GM18511 (cell line): ENCODE measurements at regions not wholly inside any gene's neighbourhood (a gene's known extent, or its start where the extent isn't known, plus 50 kb on each side); places are given as distances from the start of the nearest gene placed in this dataset.

Source experiments
- ATAC-seq: cut with Tn5 transposase; IDR thresholded peaks from one replicate; pipeline ENCODE4 v1.9.1; 2021; ENCODE audit warnings: mild to moderate bottlenecking, moderate library complexity; ENCODE audit not compliant: unreplicated experiment

DNA sequence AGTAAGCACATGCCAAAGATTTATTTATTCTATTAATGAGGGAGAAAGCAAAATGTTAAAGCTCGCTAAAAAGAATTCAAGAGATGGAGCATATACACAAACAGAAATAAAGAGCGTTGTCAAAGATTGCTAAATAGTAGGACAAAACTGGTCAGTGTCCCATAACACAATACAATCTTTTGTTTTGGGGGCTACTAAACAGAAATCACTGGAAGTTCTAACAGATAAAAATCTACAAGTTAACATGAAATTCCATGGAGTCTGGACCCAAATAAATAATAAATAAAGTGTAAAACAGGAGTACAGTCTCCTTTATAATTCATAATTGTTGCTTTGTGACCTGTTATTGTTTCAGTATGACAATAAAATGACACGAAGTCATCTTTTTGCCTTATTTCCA is 115.2 kb upstream of the CNTNAP4 start:
- no peak for ATAC-seq

DNA sequence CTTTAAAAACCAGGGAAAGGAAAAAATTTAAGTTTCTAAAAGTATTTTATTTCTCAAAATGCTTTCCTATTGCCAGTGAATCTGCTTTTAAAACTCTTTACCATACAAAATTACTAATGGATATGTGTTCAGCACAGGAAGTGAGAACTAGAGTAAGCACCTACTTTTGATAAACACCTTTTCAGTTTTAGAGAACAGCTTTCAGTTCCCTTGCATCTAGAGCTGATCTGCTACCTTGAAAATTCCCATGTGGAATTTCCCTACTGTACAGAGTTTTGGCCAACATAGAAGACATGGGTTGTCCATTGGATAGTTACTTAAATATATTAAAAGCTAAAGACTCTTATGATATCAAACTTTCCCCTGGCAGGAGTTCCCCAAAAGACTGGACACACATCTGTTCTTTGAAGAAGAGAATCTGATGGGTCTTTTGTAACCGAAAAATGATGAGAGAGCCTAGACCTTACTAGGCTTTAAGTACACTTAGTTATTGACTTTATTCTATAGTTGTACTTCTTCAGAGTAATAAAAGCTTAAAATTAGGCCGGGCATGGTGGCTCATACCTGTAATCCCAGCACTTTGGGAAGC is 112.1 kb upstream of the CNTNAP4 start:
- ATAC-seq = no peak

DNA sequence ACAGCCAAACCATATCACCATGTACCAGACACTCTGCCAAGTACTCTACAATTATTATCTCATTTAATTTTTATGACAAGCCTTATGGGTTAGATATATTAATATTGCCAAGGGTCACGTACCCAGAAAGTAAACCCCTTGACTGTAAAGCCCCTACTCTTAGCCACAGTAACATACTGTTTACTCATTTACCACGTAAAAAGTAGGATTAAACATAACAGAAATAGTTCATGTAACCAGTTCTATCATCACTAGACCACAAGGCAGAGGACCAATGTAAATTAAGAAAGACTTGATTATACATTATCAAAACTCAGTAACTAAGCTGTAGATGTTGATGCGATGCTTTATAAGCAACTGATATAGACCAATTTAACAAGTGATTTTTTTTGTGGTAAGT is 101.5 kb upstream of the CNTNAP4 start:
- peak; percentile 23 for ATAC-seq

DNA sequence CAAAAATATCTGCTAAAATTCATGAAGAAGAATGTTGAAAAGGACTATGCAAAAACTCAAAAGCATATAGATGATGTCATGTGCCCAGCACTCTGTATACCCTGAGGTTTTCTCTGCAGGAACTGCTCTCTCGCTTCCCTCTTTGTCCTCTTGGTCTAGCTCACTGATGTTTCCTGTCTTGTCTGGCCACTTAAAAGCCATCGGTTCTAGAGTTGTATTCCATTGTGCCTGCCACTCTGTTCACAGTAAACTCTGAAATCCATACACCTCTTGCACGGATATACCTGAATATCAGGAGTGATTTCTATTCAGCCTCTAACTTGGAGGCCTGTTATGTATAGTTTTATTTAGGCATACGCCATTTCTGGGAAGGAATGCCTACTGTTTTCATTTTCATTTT is 101.0 kb upstream of the CNTNAP4 start:
- peak; percentile 91 for ATAC-seq

DNA sequence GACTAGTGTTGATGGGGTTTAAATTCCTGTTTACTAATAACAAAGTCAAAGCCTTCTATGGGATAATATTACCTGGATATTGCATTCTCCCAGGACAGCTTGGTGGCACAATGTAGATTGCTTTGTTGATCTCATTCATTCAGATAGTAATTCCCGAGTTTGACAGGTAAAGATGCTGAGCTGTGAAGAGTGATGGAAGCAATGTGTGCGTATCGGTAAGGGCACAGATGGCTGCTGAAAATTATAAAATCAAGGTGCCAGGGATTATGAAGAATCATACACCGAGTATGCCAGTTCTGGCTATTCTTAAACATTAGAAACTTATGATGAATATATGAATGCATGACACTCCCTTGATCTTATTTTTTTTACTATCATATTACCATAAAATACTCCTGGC is 100.6 kb upstream of the CNTNAP4 start:
- no peak for ATAC-seq

DNA sequence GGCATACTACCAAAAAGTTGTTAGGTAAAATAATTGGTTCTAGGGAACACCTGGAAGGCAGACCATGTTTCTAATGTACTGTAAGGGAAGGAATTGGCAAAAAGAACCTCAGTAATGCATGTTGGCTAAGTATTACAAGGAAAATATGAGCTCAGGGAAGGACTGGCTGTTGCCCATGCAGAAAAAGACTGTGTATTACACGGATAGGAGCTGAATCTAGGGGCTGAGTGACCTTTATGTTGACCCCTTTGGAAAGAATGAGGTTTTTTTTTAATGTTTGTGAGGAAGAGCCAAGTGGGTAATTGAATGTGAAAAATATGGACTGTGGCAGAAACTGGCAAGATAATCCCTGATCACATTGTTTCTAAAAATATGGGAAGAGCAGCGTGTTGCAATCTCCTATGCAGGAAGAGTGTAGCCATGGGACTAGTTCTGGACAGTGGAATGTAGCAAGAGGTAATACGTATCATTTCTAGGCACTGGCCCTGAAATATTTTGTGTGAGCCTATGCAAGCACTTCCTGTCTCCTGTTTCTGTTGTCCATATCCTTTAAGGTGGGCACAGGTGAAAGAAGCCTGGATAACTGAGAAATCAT is 95.1 kb upstream of the CNTNAP4 start:
- no peak for ATAC-seq

DNA sequence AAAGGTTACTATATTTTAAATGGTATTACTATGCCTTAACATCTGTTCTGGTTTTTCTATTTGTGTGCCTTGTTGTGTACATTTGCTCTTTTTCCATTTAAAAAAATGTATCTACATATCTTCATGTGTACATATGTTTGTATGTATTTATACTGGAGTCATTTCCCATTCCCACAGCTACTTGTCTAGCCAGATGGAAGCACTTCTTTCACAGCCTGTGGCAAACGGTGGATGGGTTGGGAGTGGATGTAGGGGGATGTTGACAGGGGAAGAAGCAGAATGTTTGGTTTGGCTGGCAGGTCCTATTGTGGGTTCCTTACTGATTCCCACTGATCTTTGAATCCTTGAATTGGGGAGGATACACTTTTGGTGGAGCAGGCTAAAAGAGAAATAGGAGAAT is 93.6 kb upstream of the CNTNAP4 start:
- ATAC-seq = no peak

DNA sequence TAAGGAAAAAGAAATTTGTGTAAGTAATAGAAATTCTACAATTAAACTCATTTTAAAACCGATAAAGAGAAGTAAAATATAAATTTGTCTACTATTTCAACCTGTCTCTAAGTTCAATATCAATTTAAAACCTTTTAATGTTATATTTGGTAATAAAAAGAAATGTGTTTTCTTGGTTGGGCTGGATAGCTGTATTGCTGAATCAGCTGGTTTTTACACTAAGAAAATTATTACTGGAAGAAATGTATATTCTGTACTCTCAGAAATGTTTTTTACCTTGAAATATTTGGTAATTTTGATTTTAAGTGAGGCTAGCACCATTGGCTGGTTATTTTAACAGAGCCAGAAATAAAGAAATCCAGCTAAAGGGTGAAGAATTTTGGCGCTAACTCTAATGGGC is 87.1 kb upstream of the CNTNAP4 start:
- no peak for ATAC-seq

DNA sequence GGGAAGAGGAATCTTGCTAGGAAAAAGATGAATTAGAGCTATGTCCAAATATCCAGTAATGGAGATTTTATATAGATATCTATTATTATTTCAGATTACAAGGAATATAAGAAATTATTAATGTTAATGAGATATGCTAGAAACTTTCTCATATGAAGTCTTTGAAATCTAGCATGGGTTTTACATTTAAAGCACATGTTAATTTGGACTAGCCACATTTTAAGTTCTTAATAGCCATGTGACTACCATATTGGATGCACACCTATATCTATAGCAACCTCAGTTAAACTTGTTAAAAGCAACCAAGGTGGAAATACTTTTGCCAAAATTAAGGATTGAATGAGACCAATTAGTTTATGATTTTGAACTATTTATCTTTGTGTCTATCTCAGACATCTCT is 86.7 kb upstream of the CNTNAP4 start:
- ATAC-seq = no peak

DNA sequence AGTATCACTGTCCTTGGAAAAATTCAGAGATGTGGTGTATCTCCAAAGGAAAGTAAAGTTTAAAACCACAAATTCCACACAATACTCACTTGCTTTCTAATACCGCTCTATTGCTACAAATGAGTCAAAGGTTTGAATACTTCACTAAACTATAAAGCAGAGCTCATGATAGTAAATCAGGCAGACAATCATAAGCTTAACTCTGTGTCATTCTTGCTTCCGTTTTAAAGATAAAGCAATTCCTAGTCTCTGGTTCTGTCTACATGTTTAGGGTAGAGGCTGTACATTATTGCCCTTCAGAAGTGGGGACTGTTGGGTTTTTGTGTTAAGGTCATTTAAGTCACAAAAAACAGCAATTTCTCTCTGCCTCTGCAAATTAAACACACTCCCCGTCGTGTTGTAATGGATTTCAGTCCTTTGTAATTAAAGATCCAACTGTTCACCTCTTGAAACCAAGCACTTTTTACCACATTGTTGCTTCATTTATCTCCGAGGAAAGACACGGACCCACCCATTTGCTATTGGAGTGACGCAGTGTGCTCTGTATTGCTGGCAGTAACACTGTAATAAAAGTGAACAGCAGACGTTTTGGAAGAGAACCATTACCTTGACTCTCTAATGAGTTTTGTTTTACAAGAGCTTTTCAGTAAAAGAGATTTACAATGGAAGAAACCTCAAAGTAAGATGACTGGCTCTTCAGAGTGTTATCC is 83.1 kb upstream of the CNTNAP4 start:
- no peak for ATAC-seq

DNA sequence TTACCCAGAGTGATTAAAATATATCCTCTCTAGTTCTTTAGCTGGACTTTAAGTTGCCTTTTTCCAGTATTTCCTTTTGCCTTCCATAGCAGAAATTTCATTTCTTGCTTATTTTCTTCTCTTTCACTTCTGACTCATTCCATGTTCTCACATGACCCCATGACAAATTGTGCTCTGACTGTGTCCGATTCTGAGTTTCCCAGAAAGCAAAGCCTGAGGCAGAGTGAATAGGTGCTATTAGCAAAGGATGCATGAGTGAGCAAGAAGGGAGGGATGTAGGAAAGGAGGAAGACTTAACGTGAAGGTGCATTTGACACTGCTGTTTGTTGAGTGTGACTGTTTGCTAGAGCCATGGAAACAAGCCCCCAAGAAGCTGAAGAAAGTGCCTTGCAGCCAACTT is 82.6 kb upstream of the CNTNAP4 start:
- no peak for ATAC-seq

DNA sequence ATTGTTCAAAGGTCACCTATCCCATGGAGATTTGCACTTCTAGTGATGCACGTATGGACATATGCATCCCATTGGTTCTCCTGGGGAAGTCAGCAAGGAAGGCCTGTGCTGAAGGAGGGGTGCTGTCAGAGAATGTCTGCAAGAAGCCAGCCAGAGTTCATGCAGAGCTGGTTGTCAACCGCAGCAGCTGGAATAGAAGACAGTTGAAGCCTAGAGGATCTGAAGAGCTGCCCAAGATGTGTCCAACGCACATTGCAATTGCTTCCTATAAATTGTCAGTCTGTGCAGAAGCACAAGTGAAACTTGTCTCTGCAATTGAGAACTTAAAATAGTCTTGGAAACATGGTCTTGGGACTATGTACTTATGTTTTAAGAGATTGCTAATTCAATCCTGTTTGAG is 82.1 kb upstream of the CNTNAP4 start:
- no peak for ATAC-seq

DNA sequence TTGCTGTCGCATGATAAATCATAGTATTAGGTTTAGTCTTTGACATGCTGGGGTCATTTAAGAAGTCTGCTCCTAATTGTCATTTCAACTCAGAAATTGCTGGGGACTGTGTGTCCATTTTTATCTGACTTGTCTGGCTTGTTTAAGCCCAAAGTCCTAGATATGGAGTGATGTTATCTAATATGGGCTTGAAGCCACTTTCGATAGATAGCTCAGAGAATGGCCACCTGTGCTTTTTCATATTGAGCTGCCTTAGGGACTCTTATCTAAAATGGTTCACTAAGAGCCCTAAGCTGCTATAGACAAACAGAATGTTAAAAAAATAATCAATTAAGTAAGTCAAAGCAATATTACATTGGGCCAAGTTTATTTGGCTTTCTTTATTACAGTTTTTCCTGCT is 81.6 kb upstream of the CNTNAP4 start:
- ATAC-seq = no peak

DNA sequence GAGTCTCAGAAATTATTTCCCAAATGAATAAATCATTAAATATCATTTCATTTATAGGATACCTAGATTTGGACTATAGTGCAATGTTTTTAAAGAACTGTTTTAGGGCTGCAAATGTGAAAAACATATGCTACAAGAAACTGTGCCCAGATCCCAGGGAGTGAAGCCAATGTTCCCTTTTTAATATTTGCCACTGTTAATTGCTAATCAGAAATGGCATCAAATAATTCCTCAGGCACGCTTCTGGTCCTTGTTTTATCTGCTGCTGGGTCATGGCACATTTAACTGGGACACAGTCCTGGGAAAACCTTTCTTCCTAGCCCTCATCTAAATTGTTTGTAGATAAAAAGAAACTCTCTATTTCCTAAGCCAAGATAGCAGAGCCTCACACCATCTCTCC is 79.3 kb upstream of the CNTNAP4 start:
- ATAC-seq = no peak

DNA sequence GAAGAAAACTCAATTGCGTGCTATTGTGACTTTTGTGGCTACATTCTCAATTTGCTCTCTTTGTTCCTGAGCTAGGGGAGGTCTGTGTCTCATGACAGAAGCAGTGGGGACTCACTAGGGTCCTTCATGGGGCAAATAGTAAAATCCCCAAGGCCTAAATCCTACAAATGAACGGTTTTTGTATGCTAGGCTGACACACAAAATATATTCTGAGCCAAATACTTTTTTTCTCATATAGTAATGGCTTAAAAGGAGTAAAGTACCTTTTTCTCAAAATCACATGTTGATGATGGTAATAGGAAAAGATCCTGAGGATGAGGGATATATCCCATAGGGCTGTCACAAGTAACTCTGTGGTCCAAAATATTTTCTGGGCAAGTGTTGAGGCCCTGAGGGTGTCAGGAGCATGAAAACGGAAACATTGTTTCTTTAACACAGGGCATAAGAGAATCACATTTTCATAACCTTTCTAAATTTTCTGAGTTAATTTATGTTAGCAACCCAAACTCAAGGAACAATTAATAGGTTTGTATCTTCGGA is 77.5 kb upstream of the CNTNAP4 start:
- ATAC-seq = no peak

DNA sequence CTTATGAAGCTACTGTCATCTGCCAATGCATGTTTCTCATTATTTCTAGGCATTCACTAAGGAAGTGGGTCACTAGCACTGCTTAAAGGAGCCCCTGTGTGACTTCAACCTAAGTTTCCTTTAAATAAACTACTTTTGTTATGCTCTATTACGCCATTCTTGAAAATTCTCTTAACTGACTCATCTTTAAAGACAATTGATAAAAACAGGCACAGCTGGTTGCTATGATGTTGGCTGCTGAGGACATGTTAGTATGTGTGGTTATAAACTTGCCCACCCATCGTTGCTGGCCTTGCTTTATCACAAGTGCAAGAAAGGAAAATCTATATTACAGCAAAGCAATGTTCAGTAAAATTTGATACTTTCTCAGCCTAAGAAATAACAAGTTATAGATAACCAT is 75.8 kb upstream of the CNTNAP4 start:
- ATAC-seq = no peak

DNA sequence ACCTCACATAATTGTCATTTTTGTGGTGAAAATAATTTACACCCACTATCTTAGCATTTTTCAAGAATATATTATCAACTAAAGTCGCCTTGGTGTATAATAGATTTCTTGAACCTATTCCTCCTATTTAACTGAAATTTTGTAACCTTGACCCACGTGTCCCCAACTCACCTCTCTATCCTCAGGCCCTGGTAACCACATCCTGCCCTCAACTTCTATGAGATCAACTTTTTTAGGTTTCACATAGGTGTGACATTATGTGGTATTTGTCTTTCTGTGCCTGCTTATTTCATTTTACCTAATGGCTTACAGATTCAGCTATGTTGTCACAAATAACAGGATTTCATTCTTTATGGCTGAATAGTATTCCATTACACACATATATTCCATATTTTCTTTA is 73.0 kb upstream of the CNTNAP4 start:
- ATAC-seq = peak; percentile 60

DNA sequence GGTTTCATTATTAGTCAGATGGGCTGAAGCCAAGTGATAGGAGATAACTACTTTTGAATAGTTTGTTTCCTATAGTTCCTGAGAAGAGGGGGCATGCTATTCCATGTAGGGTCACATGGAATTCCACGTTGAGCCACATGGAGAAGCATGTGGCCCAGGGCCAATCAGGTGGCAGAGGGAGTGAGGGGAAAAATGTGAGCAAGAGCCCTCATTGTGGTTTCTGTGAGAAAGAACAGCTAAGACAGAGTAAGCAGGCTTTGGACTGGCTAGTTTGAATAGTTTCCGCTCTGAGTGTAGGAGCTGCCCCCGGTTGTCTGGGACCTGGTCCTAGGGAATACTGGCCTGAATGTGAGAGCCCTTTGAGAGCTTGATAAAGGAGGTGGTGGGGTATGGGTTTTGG is 69.9 kb upstream of the CNTNAP4 start:
- no peak for ATAC-seq

DNA sequence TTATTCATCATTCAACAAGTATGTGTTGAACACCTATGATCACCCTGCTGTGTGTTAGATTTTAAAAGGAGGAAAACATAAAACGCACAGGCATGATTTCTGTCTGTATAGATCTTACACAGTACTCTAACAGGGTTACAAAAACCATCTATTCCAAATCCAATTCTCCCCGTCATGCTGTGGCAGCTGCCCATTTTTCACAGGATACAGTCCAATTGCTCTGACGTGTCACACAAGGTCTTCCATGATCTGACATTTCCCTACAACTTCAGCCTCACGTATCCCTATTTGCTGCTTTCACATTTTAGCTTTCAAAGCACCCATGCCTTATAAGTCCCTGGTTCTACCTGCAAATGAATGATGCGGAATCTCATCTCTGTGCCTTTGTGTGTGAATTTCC is 67.0 kb upstream of the CNTNAP4 start:
- no peak for ATAC-seq

DNA sequence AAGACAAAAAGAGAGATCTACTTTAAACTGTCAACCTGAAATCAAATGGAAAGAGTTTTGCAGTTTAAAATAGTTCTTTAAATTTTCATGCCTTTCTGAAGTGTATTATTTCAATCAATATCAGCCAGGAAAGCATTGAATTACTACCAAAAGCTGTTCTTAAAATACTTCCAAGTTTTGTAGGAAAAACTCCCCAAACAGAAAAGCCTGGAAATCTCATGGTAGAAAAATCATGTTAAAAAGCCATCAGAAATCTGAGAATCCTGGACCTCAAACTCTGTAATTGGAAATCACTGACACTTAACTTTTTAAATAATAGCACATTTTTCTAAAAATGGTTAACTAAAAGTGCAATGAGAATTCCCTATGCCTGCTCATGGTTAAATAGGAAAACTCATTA is 63.3 kb upstream of the CNTNAP4 start:
- ATAC-seq = no peak

DNA sequence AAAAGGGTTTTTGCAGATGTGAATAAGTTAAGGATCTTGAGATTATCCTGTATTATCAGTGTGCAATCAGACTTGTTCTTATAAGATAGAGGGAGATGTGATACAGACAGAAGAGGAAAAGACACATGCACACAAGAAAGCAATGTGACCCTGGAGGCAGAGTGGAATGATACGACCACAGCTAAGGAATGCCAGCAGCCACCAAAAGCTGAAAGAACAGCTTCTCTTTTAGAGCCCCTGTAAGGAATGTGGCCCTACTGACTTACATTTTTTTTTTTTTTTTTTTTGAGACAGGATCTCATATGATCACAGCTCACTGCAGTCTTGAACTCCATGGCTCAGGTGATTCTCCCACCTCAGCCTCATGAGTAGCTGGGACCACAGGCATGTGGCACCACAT is 62.3 kb upstream of the CNTNAP4 start:
- no peak for ATAC-seq

DNA sequence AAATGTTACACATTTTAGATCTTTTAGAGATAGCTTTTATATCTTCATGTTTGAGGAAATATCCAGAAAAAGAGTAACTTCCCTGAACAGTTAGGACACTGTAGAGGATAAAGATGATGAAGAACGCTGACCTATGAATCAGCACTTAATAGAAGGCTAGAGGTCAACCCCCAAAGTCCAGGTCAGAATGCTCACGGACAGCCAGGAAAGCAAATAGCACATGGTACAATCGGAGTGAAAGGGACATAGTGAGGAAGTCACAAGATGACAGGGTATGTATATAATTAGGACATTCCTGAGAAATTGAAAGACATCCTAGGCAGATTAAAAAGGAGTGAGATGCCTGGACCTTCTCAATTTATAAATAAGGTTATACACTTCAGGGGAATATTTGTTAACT is 55.1 kb upstream of the CNTNAP4 start:
- no peak for ATAC-seq
